MG63 (cell line): ENCODE measurements at regions not wholly inside any gene's neighbourhood (a gene's known extent, or its start where the extent isn't known, plus 50 kb on each side); places are given as distances from the start of the nearest gene placed in this dataset.
"Not testable (repeated sequence)": the region's sequence is repeated elsewhere in the genome, so short reads cannot be mapped to it uniquely, and the experiment has no call there.

Source experiments
- DNase-seq: peaks from one replicate; pipeline ENCODE4 v3.0.0-alpha.2; 2020
- H3K27me3 ChIP-seq: fragments of 250-450 bp; sonication (Bioruptor Pico); 2 replicates; pipeline ENCODE4 v1.5.1; 2020; ENCODE audit warnings: mild to moderate bottlenecking, moderate library complexity
- H3K36me3 ChIP-seq: fragments of 250-450 bp; sonication (Bioruptor Pico); 2 replicates; pipeline ENCODE4 v1.5.1; 2020; ENCODE audit warnings: mild to moderate bottlenecking, moderate library complexity
- H3K4me3 ChIP-seq: fragments of 250-450 bp; sonication (Bioruptor Pico); 2 replicates; pipeline ENCODE4 v1.5.1; 2020; ENCODE audit warnings: mild to moderate bottlenecking, moderate library complexity
- H3K9me3 ChIP-seq: fragments of 250-450 bp; sonication (Bioruptor Pico); 2 replicates; pipeline ENCODE4 v1.5.1; 2020; ENCODE audit warnings: mild to moderate bottlenecking, moderate library complexity

DNA sequence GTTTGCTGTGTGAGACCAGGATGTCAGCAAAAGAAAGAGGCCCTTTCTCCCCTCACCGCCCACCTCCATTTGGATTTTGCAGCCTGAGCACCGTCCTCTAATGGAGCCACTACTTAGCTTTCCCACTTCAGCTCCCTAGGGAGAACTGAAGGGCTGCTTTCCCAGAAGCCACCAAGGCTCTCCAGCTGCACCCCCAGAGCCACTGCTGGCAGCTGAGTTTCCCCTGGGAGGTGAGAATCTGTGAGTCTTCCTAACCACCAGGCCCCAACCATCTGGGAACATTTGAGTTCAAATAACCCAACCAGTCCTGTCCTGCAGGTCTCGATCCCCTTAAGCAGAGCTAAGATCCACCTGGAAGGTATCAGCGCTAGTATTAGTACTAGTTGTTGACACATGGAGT lies 173.1 kb upstream of the USP9X start:
- no peak for DNase-seq
- no peaks in the 10 kb centered on the region for H3K9me3 ChIP-seq

GRCh38 chrX:40912576-40912975 lies 172.7 kb upstream of the USP9X start:
- H3K27me3 ChIP-seq: no peaks in the 10 kb centered on the region
- H3K36me3 ChIP-seq: no peaks in the 10 kb centered on the region
- no peak overlapping the region for H3K4me3 ChIP-seq
- DNase-seq: no peak
- H3K9me3 ChIP-seq: no peaks in the 10 kb centered on the region

More for the DNA sequence above, 173.1 kb upstream of the USP9X start:
- H3K4me3 ChIP-seq: no peak overlapping the region
- H3K27me3 ChIP-seq: no peaks in the 10 kb centered on the region
- H3K36me3 ChIP-seq: no peaks in the 10 kb centered on the region

GRCh38 chrX:40920351-40920750 lies 164.9 kb upstream of the USP9X start:
- Histone ChIP-seq H3K36me3 (no peaks in the 10 kb centered on the region), H3K27me3 (no peaks in the 10 kb centered on the region), H3K9me3 (no peaks in the 10 kb centered on the region), H3K4me3 (no peak overlapping the region)
- no peak for DNase-seq

DNA sequence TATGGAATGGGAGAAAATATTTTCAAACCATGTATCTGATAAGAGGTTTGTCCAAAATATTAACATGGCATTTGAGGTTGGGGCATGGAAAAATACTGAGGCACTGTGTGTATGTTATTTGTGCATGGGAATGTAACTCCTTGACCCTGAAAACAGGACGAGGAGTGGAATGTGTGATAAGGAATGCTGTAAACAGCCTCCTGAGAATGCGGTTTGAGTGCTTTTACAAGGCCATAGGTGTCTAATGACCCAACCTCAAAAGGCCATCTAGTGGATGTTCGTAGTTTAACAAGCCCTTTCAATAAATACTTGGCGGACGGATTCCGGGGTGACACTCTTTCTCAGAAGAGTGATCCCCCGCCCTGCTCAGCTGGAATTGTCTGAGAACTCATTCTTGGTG lies 162.9 kb upstream of the USP9X start:
- no peak for DNase-seq

DNA sequence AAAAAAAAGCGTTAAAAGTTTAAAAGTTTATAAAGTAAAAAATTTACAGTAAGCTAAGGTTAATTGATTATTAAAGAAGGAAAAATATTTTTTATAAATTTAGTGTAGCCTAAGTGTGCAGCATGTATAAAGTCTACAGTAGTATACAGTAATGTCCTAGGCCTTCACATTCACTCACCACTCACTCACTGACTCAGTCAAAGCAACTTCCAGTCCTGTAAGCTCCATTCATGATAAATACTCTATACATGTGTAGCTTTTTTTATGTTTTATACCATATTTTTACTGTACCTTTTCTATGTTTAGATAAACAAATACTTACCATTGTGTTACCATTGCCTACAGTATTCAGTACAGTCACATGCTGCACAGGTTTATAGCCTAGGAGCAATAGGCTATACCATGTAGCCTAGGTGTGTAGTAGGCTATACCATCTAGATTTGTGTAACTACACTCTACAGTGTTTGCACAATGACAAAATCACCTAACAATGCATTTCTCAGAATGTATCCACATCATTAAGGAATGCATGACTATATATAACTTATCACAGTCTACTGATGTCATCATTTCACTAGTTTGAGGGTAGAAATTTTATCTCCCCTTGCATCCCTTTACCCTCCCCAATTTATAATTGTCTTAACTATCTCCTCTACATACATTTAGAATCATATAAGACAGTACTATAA lies 158.4 kb upstream of the USP9X start:
- H3K36me3 ChIP-seq, DNase-seq, H3K4me3 ChIP-seq, H3K9me3 ChIP-seq, H3K27me3 ChIP-seq: not testable (repeated sequence)

More for the DNA sequence above, 162.9 kb upstream of the USP9X start:
- no peak overlapping the region for H3K4me3 ChIP-seq
- no peaks in the 10 kb centered on the region for H3K36me3 ChIP-seq
- H3K27me3 ChIP-seq: no peaks in the 10 kb centered on the region
- H3K9me3 ChIP-seq: no peaks in the 10 kb centered on the region

DNA sequence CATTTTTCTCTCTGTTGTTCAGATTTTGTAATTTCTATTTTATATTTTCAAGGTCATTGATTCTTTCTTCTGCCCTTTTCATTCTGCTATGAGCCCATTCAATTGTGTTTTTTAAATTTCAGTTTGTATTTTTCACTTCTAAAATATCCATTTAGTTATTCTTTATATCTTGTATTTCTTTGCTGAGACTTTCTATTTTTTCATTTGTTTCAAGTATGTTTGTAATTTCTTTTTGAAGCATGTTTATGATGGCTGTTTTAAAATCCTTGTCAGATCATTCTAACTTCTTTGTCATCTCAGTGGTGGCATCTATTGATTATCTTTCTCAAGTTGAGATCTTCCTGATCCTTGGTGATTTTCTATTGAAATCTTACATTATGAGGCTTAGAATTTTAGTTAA lies 157.2 kb upstream of the USP9X start:
- Histone ChIP-seq H3K27me3 (no peaks in the 10 kb centered on the region), H3K9me3 (no peaks in the 10 kb centered on the region), H3K36me3 (no peaks in the 10 kb centered on the region), H3K4me3 (no peak overlapping the region)
- no peak for DNase-seq

DNA sequence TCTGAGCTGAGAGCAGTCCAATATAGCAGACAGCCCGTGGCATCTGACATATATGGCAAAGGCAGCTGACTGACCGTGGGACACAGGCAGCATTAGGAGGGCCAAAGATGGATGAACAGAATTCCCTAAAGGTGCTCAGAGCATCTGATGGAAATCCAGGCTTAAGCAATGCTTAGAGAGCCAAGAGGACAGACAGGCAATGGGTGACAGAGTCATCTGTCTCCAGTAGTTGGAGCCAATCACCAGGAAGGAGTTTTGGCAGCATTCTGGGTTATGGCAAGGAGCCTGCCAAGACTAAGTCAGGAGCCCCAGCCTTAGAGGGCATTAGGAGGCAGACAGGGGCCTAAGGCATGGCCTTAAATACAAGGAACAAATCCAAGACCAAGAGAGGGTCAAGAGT lies 153.3 kb upstream of the USP9X start:
- no peaks in the 10 kb centered on the region for H3K27me3 ChIP-seq
- DNase-seq: peak; percentile 50
- no peak overlapping the region for H3K4me3 ChIP-seq
- H3K9me3 ChIP-seq: no peaks in the 10 kb centered on the region
- H3K36me3 ChIP-seq: no peaks in the 10 kb centered on the region

- no peak for DNase-seq
- no peaks in the 10 kb centered on the region for H3K27me3 ChIP-seq
These were observed 152.0 kb upstream of the USP9X start for GRCh38 chrX:40933132-40933705.

DNA sequence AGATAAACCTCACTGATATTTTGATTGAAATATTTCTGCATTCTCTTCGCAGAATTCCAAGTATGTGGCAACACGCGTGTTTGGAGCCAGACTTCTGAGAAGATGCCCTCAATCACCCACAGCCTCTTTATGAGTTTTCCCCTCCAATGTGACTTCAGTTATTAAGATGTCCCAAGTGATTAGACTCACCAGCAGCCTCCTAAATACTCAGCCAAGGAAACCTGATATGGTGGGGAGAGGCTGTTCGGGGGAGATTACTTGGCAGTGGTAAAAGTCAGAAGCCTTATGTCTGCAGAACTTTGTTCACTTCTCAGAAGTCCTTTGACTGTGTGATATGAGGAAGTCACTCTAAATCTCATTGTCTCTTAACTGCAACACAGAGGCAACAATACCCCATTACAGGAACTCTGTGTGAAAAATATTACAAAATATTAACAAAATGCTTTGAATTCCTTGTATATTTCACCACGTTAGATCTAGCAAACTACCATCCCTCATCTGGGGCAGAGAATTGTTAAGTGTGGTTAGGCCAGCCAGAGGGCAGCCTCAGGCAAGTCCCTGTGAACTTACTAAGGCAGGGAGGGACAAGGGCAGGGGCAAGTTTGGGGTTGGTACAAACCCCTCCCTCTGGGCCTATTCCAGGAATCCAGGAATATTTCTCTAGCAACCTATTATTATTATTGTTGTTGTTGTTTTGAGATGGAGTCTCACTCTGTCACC lies 151.4 kb upstream of the USP9X start:
- Histone ChIP-seq H3K9me3 (no peaks in the 10 kb centered on the region), H3K4me3 (peak overlapping the region; percentile 10; the same call in 1 of the 2 replicates), H3K27me3 (no peaks in the 10 kb centered on the region), H3K36me3 (no peaks in the 10 kb centered on the region)
- no peak for DNase-seq

More at GRCh38 chrX:40933132-40933705, 152.0 kb upstream of the USP9X start:
- peak overlapping the region; percentile 10 for H3K4me3 ChIP-seq
- no peaks in the 10 kb centered on the region for H3K36me3 ChIP-seq
- H3K9me3 ChIP-seq: no peaks in the 10 kb centered on the region

- H3K27me3 ChIP-seq: no peaks in the 10 kb centered on the region
- H3K9me3 ChIP-seq: no peaks in the 10 kb centered on the region
- no peak overlapping the region for H3K4me3 ChIP-seq
- H3K36me3 ChIP-seq: no peaks in the 10 kb centered on the region
- DNase-seq: no peak
These were observed 148.4 kb upstream of the USP9X start for GRCh38 chrX:40936827-40937226.

GRCh38 chrX:40938423-40938822 lies 146.8 kb upstream of the USP9X start:
- H3K4me3 ChIP-seq: no peak overlapping the region
- H3K36me3 ChIP-seq: no peaks in the 10 kb centered on the region
- no peak for DNase-seq
- H3K27me3 ChIP-seq: no peaks in the 10 kb centered on the region
- H3K9me3 ChIP-seq: no peaks in the 10 kb centered on the region

DNA sequence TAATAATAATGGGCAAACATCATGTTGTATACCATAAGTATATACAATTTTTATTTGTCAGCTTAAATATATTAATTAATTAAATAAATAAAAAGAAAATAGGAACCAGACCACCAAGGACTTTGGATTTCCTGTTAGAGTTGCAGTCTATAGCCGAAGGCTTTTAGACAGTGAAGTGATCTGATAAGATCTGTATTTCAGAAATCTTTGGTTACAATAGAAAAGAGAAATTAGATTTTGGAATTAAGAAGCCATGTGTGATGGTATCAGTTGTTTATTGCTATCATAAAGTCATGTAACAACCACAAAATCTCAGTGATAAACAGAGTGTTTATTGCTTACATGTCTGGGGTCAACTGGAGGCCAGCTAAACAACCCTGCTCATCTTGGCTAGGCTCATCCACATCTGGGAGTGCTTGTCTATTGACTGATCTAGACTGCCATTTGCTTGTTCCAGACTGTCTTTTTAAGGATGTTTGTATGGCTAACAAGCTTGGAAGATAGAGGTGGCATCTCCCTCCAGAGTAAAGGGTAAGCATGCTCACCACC lies 142.1 kb upstream of the USP9X start:
- Histone ChIP-seq H3K4me3 (no peak overlapping the region), H3K27me3 (no peaks in the 10 kb centered on the region), H3K36me3 (no peaks in the 10 kb centered on the region), H3K9me3 (no peaks in the 10 kb centered on the region)
- no peak for DNase-seq

- Histone ChIP-seq H3K27me3 (no peaks in the 10 kb centered on the region), H3K9me3 (no peaks in the 10 kb centered on the region), H3K4me3 (no peak overlapping the region), H3K36me3 (no peaks in the 10 kb centered on the region)
- peak; percentile 62 for DNase-seq
These were observed 139.9 kb upstream of the USP9X start for GRCh38 chrX:40945361-40945713.

DNA sequence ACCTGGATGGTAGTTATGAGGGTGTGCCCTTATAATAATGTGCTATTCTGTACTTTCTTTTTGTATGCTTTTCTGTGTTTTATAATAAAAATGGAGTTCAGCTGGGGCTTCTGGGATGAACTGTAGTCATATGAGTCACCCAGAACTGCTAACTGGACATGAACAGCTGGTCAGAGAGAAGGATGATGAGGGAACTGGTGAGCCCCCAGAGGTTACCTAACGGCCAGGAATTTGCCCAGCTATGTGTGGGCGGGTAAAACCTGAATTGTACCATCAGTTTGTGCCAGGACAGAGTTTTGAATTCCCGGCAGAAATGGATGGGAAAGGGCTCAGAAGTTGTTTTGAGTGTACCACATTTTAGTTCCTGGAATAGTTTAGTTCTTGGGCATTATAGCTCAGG lies 138.0 kb upstream of the USP9X start:
- H3K9me3 ChIP-seq: no peaks in the 10 kb centered on the region
- peak; percentile 59 for DNase-seq

DNA sequence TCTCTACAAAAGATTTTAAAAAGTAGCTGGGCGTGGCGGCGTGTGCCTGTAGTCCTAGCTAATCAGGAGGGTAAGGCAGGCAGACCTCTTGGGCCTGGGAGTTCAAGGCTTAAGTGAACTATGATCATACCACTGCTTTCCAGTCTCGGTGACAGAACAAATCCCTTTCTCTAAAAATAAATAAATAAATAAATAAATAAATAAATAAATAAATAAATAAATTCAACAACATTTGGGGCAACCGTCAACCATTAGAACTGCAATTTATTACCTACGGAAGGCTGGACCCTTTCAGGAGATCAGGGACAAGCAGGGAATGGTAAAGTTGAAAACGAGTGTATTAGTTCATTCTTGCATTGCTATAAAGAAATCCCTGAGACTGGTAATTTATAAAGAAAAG lies 136.2 kb upstream of the USP9X start:
- no peaks in the 10 kb centered on the region for H3K27me3 ChIP-seq
- H3K36me3 ChIP-seq: no peaks in the 10 kb centered on the region
- H3K4me3 ChIP-seq: no peak overlapping the region
- DNase-seq: no peak
- no peaks in the 10 kb centered on the region for H3K9me3 ChIP-seq

More for the DNA sequence above, 138.0 kb upstream of the USP9X start:
- H3K4me3 ChIP-seq: no peak overlapping the region
- H3K27me3 ChIP-seq: no peaks in the 10 kb centered on the region
- no peaks in the 10 kb centered on the region for H3K36me3 ChIP-seq

- H3K36me3 ChIP-seq: no peaks in the 10 kb centered on the region
- H3K9me3 ChIP-seq: no peaks in the 10 kb centered on the region
- H3K27me3 ChIP-seq: no peaks in the 10 kb centered on the region
- no peak for DNase-seq
- H3K4me3 ChIP-seq: no peak overlapping the region
These were observed 134.7 kb upstream of the USP9X start for GRCh38 chrX:40950546-40950945.

GRCh38 chrX:40951407-40951806 lies 133.8 kb upstream of the USP9X start:
- H3K9me3 ChIP-seq, H3K36me3 ChIP-seq, H3K27me3 ChIP-seq, H3K4me3 ChIP-seq, DNase-seq: not testable (repeated sequence)
